Stomach (tissue), 8 donors: ENCODE measurements at regions not wholly inside any gene's neighbourhood (a gene's known extent, or its start where the extent isn't known, plus 50 kb on each side); places are given as distances from the start of the nearest gene placed in this dataset.

Experiments used
- DNase-seq, 2 donors: peaks; one replicate each; pipeline versions ENCODE4 v3.0.0 to v3.0.0-alpha.2; 2013 to 2019
- H3K27ac ChIP-seq, 5 donors: fragments of 200-600 bp in 4 of 5; sonication (generic) in 4 of 5; one replicate each; pipeline ENCODE4 v1.5.1; 2013 to 2019; ENCODE audit warnings: mild to moderate bottlenecking in 1 of 5, moderate library complexity in 1 of 5
- H3K27me3 ChIP-seq, 3 donors: fragments of 200-600 bp; sonication (generic); one replicate each; pipeline ENCODE4 v1.5.1; 2017 to 2019; ENCODE audit warnings: mixed run types in 1 of 3
- H3K36me3 ChIP-seq, 4 donors: fragments of 200-600 bp; sonication (generic); 1 replicate in 3 of 4; 2 replicates in 1 of 4; pipeline ENCODE4 v1.5.1; 2016 to 2019
- H3K4me1 ChIP-seq, 4 donors: fragments of 200-600 bp; sonication (generic); one replicate each; pipeline ENCODE4 v1.5.1; 2016 to 2019
- H3K4me3 ChIP-seq, 4 donors: fragments of 200-600 bp; sonication (generic) in 3 of 4; one replicate each; pipeline ENCODE4 v1.5.1; 2016 to 2019; ENCODE audit warnings: mild to moderate bottlenecking in 1 of 4
- H3K9me3 ChIP-seq, 4 donors: fragments of 200-600 bp; sonication (generic); one replicate each; pipeline ENCODE4 v1.5.1; 2016 to 2019
- EP300 ChIP-seq: sonication (generic); formaldehyde crosslinking; IDR thresholded peaks from one replicate; pipeline ENCODE4 v1.6.1; 2017; ENCODE audit warnings: antibody characterized with exemption
- POLR2A ChIP-seq, 4 donors: fragments of 450-650 bp; IDR thresholded peaks; one replicate each; pipeline ENCODE4 v1.6.1; 2016; ENCODE audit warnings: antibody characterized with exemption in 4 of 4, control low read depth in 2 of 4, mild to moderate bottlenecking in 1 of 4, moderate library complexity in 1 of 4
- POLR2AphosphoS5 ChIP-seq, 3 donors: sonication (generic); formaldehyde crosslinking; IDR thresholded peaks; one replicate each; pipeline ENCODE4 v1.6.1; 2016; ENCODE audit warnings: antibody characterized with exemption in 3 of 3
- WGBS, 5 donors: extraction: QIAGEN DNeasy Blood & Tissue Kit in 3 of 5; methylation state at CpG; one replicate each; pipeline versions ENCODE4 v1.1.5 to v1.1.7; 2013 to 2018; 5-methylcytosine and 5-hydroxymethylcytosine counted together
- intact Hi-C: fragments of 100-400 bp; cut with DNase I; formaldehyde crosslinking; loops from one replicate; pipeline ENCODE4 v1.15.1; 2023; ENCODE audit warnings: low total_unique reads
- TF ChIP-seq, protein P1 (sequence below), 7 experiments: fragments of 450-650 bp in 4 of 7; fragments of 200-600 bp in 3 of 7; sonication (generic) in 3 of 7; IDR thresholded peaks; one replicate each; pipeline ENCODE4 v1.5.1; 2016 to 2019; ENCODE audit warnings: antibody characterized with exemption in 7 of 7, control low read depth in 2 of 7, mild to moderate bottlenecking in 1 of 7
- donor health status: healthy with polysubstance abuse.
- donor health status: Bipolar disorder and iron deficiency.
- donor health status: healthy.

DNA sequence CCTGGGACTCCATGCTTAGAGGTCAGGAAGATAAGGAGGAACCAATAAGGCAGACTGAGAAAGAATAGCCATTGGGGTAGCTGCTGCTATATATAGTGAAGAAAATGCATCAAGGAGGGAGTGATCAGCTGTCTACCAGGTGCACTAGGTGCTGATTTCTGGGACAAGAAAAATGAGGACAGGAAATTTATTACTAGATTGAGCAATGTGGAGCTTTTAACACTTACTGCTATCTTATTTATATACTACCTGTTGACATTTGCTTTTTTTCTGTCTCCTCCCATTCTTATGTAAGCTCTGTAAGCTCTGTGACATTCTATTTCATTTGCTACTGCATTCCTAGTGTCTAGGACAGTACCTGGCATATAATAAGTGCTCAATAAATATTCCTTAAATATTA, 53.7 kb upstream of the DHX40 start:
- no peaks in the 10 kb centered on the region for H3K27me3 ChIP-seq
- H3K36me3 ChIP-seq, result no peaks in the 10 kb centered on the region
- no peak overlapping the region for H3K27ac ChIP-seq
- no peak for DNase-seq
- no peak for TF ChIP-seq EP300
- TF ChIP-seq POLR2A (IDR thresholded peaks at IDR 0.05), result no peak
- TF ChIP-seq, protein P1, sequence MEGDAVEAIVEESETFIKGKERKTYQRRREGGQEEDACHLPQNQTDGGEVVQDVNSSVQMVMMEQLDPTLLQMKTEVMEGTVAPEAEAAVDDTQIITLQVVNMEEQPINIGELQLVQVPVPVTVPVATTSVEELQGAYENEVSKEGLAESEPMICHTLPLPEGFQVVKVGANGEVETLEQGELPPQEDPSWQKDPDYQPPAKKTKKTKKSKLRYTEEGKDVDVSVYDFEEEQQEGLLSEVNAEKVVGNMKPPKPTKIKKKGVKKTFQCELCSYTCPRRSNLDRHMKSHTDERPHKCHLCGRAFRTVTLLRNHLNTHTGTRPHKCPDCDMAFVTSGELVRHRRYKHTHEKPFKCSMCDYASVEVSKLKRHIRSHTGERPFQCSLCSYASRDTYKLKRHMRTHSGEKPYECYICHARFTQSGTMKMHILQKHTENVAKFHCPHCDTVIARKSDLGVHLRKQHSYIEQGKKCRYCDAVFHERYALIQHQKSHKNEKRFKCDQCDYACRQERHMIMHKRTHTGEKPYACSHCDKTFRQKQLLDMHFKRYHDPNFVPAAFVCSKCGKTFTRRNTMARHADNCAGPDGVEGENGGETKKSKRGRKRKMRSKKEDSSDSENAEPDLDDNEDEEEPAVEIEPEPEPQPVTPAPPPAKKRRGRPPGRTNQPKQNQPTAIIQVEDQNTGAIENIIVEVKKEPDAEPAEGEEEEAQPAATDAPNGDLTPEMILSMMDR (IDR thresholded peaks at IDR 0.05), result no peak
- TF ChIP-seq POLR2AphosphoS5 (IDR thresholded peaks at IDR 0.05), result no peak
- no peaks in the 10 kb centered on the region for H3K9me3 ChIP-seq
- peaks cover 0 to 18% (median 11%) of the 10 kb centered on the region in 4 donors for H3K4me1 ChIP-seq
- no peak overlapping the region for H3K4me3 ChIP-seq
- intact Hi-C loops, result no loop called here

DNA sequence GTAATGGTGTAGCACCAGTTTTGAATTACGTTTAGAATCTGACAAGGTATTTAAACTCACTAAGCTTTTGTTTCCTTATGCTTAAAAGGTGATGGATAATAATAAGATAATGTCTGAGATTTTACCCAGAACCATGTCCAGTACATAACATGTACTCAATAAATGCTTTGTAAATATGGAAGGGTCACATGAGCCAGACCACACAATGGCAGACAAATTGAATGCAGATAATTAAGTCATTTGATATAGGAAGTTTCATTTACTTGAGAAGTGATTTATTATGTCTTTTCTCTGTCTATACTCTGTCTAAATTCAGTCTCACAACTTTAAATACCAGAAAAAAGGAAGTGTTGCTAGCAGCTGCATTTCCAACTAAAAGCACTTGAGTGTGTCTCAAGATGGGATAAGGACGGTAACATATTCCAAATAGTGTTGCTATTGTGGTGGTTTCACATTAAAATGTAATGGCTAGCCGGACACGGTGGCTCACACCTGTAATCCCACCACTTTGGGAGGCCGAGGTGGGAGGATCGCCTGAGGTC, 52.5 kb upstream of the DHX40 start:
- TF ChIP-seq POLR2AphosphoS5 (IDR thresholded peaks at IDR 0.05) (no peak), POLR2A (IDR thresholded peaks at IDR 0.05) (no peak), EP300 (no peak)
- TF ChIP-seq, protein P1 (IDR thresholded peaks at IDR 0.05), result no peak
- Histone ChIP-seq H3K4me3 (no peak overlapping the region), H3K9me3 (no peaks in the 10 kb centered on the region), H3K36me3 (no peaks in the 10 kb centered on the region), H3K27me3 (no peaks in the 10 kb centered on the region), H3K27ac (no peak overlapping the region), H3K4me1 (peaks cover 0 to 18% (median 11%) of the 10 kb centered on the region in 4 donors)
- 82 to 87% (median 84%) methylated on average over 6 of the region's 6 CpGs for WGBS, 5 donors
- no peak for DNase-seq
- intact Hi-C loops, result no loop called here

DNA sequence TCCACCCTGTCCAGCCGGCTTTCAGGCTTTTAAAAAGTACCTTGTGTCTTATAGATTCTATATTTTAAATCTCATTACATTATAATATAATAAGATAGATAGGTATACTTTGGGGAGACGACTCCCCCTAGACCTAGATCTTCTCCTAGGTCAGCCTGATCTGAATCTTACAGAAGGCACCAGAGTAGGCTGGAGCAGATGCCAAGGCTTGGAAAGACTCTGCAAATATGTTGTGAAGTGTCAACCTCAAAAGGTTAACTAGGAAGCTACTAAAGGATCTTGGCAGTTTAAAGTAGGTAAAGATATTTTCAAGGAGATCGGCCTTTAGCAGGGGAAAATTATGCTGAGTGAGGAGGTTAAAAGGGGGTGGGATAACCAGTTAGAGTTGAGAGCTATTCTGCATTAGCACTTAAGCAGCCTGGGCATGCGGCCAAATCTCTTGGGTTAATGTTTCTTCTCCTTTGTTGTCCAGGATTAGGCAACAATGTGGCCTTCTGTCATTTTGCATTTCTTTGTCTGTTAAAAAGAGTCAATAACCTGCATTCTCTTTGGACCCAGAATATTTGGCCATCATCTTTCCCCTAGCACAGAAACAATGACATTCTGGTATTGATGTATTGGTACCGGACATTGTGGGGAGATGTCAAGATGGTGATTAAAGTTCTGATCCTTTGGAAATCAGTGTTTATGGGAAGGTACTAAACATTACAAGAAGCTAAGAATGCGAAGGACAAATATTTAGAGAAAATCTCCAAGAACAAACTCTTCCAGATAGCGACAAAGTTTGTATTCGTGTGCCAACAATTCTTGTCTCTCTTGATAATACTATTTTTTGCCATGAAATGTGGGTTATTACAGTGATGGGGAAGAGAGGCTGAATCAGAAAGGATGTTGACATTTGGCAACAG, 51.2 kb upstream of the DHX40 start:
- TF ChIP-seq, protein P1 (IDR thresholded peaks at IDR 0.05), result no peak
- TF ChIP-seq POLR2A (IDR thresholded peaks at IDR 0.05) (no peak), EP300 (no peak), POLR2AphosphoS5 (IDR thresholded peaks at IDR 0.05) (no peak)
- H3K4me1 ChIP-seq, result peaks cover 0 to 18% (median 11%) of the 10 kb centered on the region in 4 donors
- intact Hi-C loops, result no loop called here
- peak; percentile 82 to 94 for DNase-seq
- H3K4me3 ChIP-seq, result no peak overlapping the region
- peak overlapping the region in 2 of 5 donors; percentile 5 to 30 for H3K27ac ChIP-seq
- H3K36me3 ChIP-seq, result no peaks in the 10 kb centered on the region
- WGBS, 5 donors, result 24 to 44% (median 33%) methylated on average over 8 of the region's 8 CpGs
- H3K27me3 ChIP-seq, result no peaks in the 10 kb centered on the region
- no peaks in the 10 kb centered on the region for H3K9me3 ChIP-seq
